RWPE1 (cell line): ENCODE measurements at regions not wholly inside any gene's neighbourhood (a gene's known extent, or its start where the extent isn't known, plus 50 kb on each side); places are given as distances from the start of the nearest gene placed in this dataset.

Experiments
- CTCF ChIA-PET: fragments of 350-600 bp; sonication (Branson Sonifier 250); formaldehyde crosslinking; extraction: SDS; loops from one replicate; lab custom pipeline; 2021; lab: Yijun Ruan, JAX
- POLR2A ChIA-PET: fragments of 400-600 bp; formaldehyde crosslinking; extraction: SDS; loops from one replicate; lab custom pipeline; 2020; ENCODE audit warnings: antibody characterized with exemption; ENCODE audit not compliant: low non-redundant PET; lab: Yijun Ruan, JAX
- DNase-seq: peaks from one replicate; pipeline ENCODE4 v3.0.0; 2012; ENCODE audit warnings: low spot score
- H3K27ac ChIP-seq: fragments of 450-650 bp; 2 replicates; pipeline ENCODE4 v1.5.1; 2017
- CTCF ChIP-seq: fragments of 450-650 bp; conservative IDR thresholded peaks from 2 replicates; pipeline ENCODE4 v1.5.1; 2017; ENCODE audit warnings: low read depth, mild to moderate bottlenecking

- TF ChIP-seq CTCF, result no peak
- H3K27ac ChIP-seq, result peak overlapping the region; percentile 84
- peak; percentile 57 for DNase-seq
- POLR2A ChIA-PET, result no interaction called here
- CTCF ChIA-PET, result no interaction called here
Observed at GRCh38 chr16:48462106-48462740, 77.0 kb upstream of the SIAH1 start.

GRCh38 chr16:48459167-48459566 is 74.0 kb upstream of the SIAH1 start:
- ChIA-PET CTCF (no interaction called here), POLR2A (no interaction called here)
- no peak overlapping the region for H3K27ac ChIP-seq
- DNase-seq, result no peak
- TF ChIP-seq CTCF, result no peak

GRCh38 chr16:48454051-48454450 is 68.8 kb upstream of the SIAH1 start:
- ChIA-PET POLR2A (no interaction called here), CTCF (no interaction called here)
- H3K27ac ChIP-seq, result no peak overlapping the region
- DNase-seq, result no peak
- no peak for TF ChIP-seq CTCF

- CTCF ChIA-PET, result interaction anchor here (0.6 kb wide), 1 partner anchor 135 kb away, joined by 7 read pairs; no protein-coding TSS in a partner anchor
- H3K27ac ChIP-seq, result no peak overlapping the region
- POLR2A ChIA-PET, result no interaction called here
- TF ChIP-seq CTCF, result no peak
- DNase-seq, result no peak
Observed at GRCh38 chr16:48452991-48453760, 68.0 kb upstream of the SIAH1 start.

- ChIA-PET POLR2A (no interaction called here), CTCF (no interaction called here)
- no peak for TF ChIP-seq CTCF
- no peak for DNase-seq
- no peak overlapping the region for H3K27ac ChIP-seq
Observed at GRCh38 chr16:48451323-48451722, 66.1 kb upstream of the SIAH1 start.

GRCh38 chr16:48450367-48450766 is 65.2 kb upstream of the SIAH1 start:
- DNase-seq, result no peak
- TF ChIP-seq CTCF, result no peak
- POLR2A ChIA-PET, result no interaction called here
- CTCF ChIA-PET, result no interaction called here
- H3K27ac ChIP-seq, result no peak overlapping the region
